Ishikawa (cell line): ENCODE measurements at regions not wholly inside any gene's neighbourhood (a gene's known extent, or its start where the extent isn't known, plus 50 kb on each side); places are given as distances from the start of the nearest gene placed in this dataset.

Source experiments
- CEBPB ChIP-seq: IDR thresholded peaks from 2 replicates; pipeline ENCODE4 v1.6.1; 2012
- CREB1 ChIP-seq: IDR thresholded peaks from 2 replicates; pipeline ENCODE4 v1.6.1; 2012; ENCODE audit warnings: low read depth
- EGR1 ChIP-seq: IDR thresholded peaks from 2 replicates; pipeline ENCODE4 v1.6.1; 2012
- EP300 ChIP-seq: IDR thresholded peaks from 2 replicates; pipeline ENCODE4 v1.6.1; 2012; ENCODE audit warnings: borderline replicate concordance
- FOXM1 ChIP-seq: IDR thresholded peaks from 2 replicates; pipeline ENCODE4 v1.6.1; 2012; ENCODE audit warnings: low read depth, borderline replicate concordance
- NFIC ChIP-seq: IDR thresholded peaks from 2 replicates; pipeline ENCODE4 v1.6.1; 2012
- RAD21 ChIP-seq: IDR thresholded peaks from 2 replicates; pipeline ENCODE4 v1.6.1; 2012; ENCODE audit warnings: low read depth
- REST ChIP-seq: IDR thresholded peaks from 2 replicates; pipeline ENCODE4 v1.6.1; 2012; ENCODE audit warnings: low read depth, mild to moderate bottlenecking
- TAF1 ChIP-seq: IDR thresholded peaks from 2 replicates; pipeline ENCODE4 v1.6.1; 2012; ENCODE audit warnings: low read depth, mild to moderate bottlenecking
- TCF12 ChIP-seq: IDR thresholded peaks from 2 replicates; pipeline ENCODE4 v1.6.1; 2012; ENCODE audit warnings: low read depth
- TEAD4 ChIP-seq: IDR thresholded peaks from 2 replicates; pipeline ENCODE4 v1.6.1; 2012
- YY1 ChIP-seq: IDR thresholded peaks from 2 replicates; pipeline ENCODE4 v1.6.1; 2012; ENCODE audit warnings: low read depth
- TF ChIP-seq, protein P1 (sequence below): IDR thresholded peaks from 2 replicates; pipeline ENCODE4 v1.6.1; 2012

DNA sequence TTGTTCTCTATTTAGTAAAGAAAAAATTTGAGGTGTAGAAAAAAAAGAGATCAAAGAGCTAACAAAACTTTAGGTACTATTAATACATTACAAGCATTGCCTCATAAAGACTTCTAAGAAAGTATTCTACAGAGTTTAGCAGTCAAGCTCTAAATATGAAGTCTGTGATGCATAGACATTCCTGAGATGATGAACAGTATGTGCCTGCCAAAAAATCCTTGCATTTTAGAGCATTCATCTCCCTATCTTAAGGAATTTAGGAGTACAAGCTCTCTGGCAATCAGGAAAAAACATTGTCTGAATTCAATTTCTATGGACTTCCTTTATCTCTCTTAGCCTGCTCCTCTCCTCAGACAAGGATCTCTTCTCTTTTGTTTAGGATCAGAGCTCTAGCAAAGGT, 202.6 kb upstream of the LRFN5 start:
- TF ChIP-seq REST (no peak), EP300 (no peak), YY1 (no peak), EGR1 (no peak), TEAD4 (no peak), CEBPB (no peak), NFIC (no peak), RAD21 (no peak), TCF12 (no peak), FOXM1 (no peak), TAF1 (no peak), CREB1 (no peak)
- TF ChIP-seq, protein P1, sequence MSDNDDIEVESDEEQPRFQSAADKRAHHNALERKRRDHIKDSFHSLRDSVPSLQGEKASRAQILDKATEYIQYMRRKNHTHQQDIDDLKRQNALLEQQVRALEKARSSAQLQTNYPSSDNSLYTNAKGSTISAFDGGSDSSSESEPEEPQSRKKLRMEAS: no peak
